ENCODE measurements at regions not wholly inside any gene's neighbourhood (a gene's known extent, or its start where the extent isn't known, plus 50 kb on each side); places are given as distances from the start of the nearest gene placed in this dataset.

DNA sequence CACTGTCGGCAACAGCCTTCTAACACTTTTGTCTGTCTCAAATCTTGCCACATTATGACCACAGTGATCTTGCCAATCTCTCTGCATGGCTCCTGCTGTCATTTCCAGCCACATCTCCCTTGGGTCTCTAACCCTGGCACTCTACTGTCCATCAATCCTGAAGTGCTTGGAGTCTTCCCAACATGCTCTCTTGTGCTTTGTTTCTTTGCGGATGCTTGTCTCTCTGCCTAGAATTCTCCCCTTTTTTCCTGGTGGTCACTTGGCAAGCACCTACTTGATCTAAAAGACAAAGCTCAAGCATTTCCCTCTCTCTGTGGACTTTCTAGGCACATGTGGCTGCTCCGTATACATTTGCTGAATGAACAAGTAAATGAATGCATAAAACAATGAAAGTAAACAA is 290.7 kb upstream of the MAP3K7 start:
- TF ChIP-seq CTCF (conservative IDR thresholded peaks at IDR 0.05): no peak
- TF ChIP-seq EZH2 (IDR thresholded peaks at IDR 0.05; ENCODE audit: low read depth): no peak
